ENCODE measurements at regions not wholly inside any gene's neighbourhood (a gene's known extent, or its start where the extent isn't known, plus 50 kb on each side); places are given as distances from the start of the nearest gene placed in this dataset.

DNA sequence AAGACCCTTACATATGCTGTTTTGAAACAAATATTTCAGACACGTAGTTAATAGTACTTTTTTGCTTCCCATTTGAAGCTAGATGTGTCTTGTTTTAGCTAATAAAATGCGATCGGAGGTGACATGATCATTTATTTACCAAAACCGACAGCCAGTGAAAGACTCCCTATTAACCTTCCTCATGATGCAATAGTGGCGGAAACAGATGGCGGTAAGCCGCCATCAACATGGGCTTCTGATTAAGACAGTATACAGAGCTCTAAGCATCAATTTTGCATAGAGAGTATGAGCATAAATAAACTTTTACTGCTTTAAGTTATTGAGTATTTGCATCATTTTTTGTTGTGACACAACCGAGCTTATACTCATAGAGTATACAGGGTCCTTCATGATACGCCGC is 1282.4 kb upstream of the ADGRB3 start:
- ChIA-PET CTCF (no interaction called here), POLR2A (no interaction called here)
- no peak for TF ChIP-seq LEF1 (IDR thresholded peaks at IDR 0.05; ENCODE audit: borderline replicate concordance)
- no peak for TF ChIP-seq FOXM1 (IDR thresholded peaks at IDR 0.05; ENCODE audit: borderline replicate concordance)
- TF ChIP-seq SUZ12 (IDR thresholded peaks at IDR 0.05), result no peak
- no peak for TF ChIP-seq BHLHE40 (IDR thresholded peaks at IDR 0.05; ENCODE audit: borderline replicate concordance)
- no peak for TF ChIP-seq ELF4 (IDR thresholded peaks at IDR 0.05)
- TF ChIP-seq ARNT (IDR thresholded peaks at IDR 0.05), result no peak
- TF ChIP-seq L3MBTL2 (conservative IDR thresholded peaks at IDR 0.05), result no peak
- no peak for TF ChIP-seq FOXK2 (IDR thresholded peaks at IDR 0.05)
- TF ChIP-seq ZNF384 (IDR thresholded peaks at IDR 0.05), result no peak
- no peak for TF ChIP-seq FOXA1 (IDR thresholded peaks at IDR 0.05)
- no peak for TF ChIP-seq TARDBP (IDR thresholded peaks at IDR 0.05)
- TF ChIP-seq PKNOX1 (IDR thresholded peaks at IDR 0.05), result no peak
- TF ChIP-seq HDGF (IDR thresholded peaks at IDR 0.05; ENCODE audit: borderline replicate concordance), result no peak
- no peak for TF ChIP-seq NFRKB (IDR thresholded peaks at IDR 0.05)
- no peak for TF ChIP-seq SP1 (IDR thresholded peaks at IDR 0.05)
- TF ChIP-seq CTBP1 (IDR thresholded peaks at IDR 0.05; ENCODE audit: borderline replicate concordance), result no peak
- no peak for DNase-seq (ENCODE audit: extremely low spot score)

DNA sequence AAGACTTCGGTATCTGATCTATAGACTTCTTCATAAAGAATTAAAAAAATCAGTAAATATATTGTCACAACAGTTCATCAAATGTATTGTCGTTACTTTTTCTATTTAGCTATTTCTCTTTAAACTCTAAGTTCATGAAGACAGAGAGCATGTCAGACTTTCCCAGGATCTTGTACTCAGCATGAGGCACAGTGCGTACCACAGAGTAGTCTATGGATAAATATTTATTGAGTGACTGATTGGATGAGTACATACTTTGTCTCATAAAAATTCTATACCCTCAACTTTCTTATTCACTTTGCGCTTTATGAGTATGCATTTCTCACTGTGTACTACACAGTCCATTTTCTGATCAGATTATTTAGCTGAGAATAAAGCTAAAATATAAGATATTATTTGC is 1284.4 kb upstream of the ADGRB3 start:
- ChIA-PET POLR2A (no interaction called here), CTCF (no interaction called here)
- TF ChIP-seq CTBP1 (IDR thresholded peaks at IDR 0.05; ENCODE audit: borderline replicate concordance), result no peak
- TF ChIP-seq NFRKB (IDR thresholded peaks at IDR 0.05), result no peak
- TF ChIP-seq ZNF384 (IDR thresholded peaks at IDR 0.05), result no peak
- TF ChIP-seq PKNOX1 (IDR thresholded peaks at IDR 0.05), result no peak
- TF ChIP-seq HDGF (IDR thresholded peaks at IDR 0.05; ENCODE audit: borderline replicate concordance), result no peak
- no peak for TF ChIP-seq ELF4 (IDR thresholded peaks at IDR 0.05)
- no peak for TF ChIP-seq SP1 (IDR thresholded peaks at IDR 0.05)
- no peak for TF ChIP-seq L3MBTL2 (conservative IDR thresholded peaks at IDR 0.05)
- no peak for TF ChIP-seq TARDBP (IDR thresholded peaks at IDR 0.05)
- no peak for TF ChIP-seq ARNT (IDR thresholded peaks at IDR 0.05)
- no peak for TF ChIP-seq BHLHE40 (IDR thresholded peaks at IDR 0.05; ENCODE audit: borderline replicate concordance)
- TF ChIP-seq FOXK2 (IDR thresholded peaks at IDR 0.05), result no peak
- no peak for TF ChIP-seq SUZ12 (IDR thresholded peaks at IDR 0.05)
- TF ChIP-seq FOXM1 (IDR thresholded peaks at IDR 0.05; ENCODE audit: borderline replicate concordance), result no peak
- TF ChIP-seq LEF1 (IDR thresholded peaks at IDR 0.05; ENCODE audit: borderline replicate concordance), result no peak
- no peak for TF ChIP-seq FOXA1 (IDR thresholded peaks at IDR 0.05)
- DNase-seq (ENCODE audit: extremely low spot score), result no peak

DNA sequence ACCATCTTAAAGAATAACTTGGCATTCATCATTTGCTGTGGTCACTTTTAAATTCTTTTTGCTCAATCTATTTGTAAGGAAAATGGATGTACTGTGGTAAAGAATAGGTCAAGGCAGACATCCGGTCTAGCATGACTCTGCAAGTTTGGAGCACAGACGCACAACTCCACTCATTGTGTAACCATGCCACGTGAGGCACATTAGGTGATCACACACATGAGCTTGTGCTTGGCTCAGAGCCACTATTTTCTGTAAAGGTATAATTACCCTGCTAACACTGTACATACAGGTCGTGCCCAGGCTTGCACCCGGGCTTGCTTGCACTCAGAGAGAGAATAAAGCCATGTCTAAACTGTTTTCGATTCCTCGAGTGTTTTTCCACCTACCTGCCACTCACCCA is 1289.1 kb upstream of the ADGRB3 start:
- no peak for TF ChIP-seq LEF1 (IDR thresholded peaks at IDR 0.05; ENCODE audit: borderline replicate concordance)

GRCh38 chr6:67336014-67336413 is 1299.1 kb upstream of the ADGRB3 start:
- no peak for DNase-seq (ENCODE audit: extremely low spot score)
- TF ChIP-seq CTBP1 (IDR thresholded peaks at IDR 0.05; ENCODE audit: borderline replicate concordance), result no peak
- no peak for TF ChIP-seq FOXM1 (IDR thresholded peaks at IDR 0.05; ENCODE audit: borderline replicate concordance)
- no peak for TF ChIP-seq HDGF (IDR thresholded peaks at IDR 0.05; ENCODE audit: borderline replicate concordance)
- no peak for TF ChIP-seq LEF1 (IDR thresholded peaks at IDR 0.05; ENCODE audit: borderline replicate concordance)
- TF ChIP-seq SP1 (IDR thresholded peaks at IDR 0.05), result no peak
- TF ChIP-seq BHLHE40 (IDR thresholded peaks at IDR 0.05; ENCODE audit: borderline replicate concordance), result no peak
- no peak for TF ChIP-seq NFRKB (IDR thresholded peaks at IDR 0.05)
- no peak for TF ChIP-seq L3MBTL2 (conservative IDR thresholded peaks at IDR 0.05)
- TF ChIP-seq ARNT (IDR thresholded peaks at IDR 0.05), result no peak
- TF ChIP-seq FOXK2 (IDR thresholded peaks at IDR 0.05), result no peak
- ChIA-PET CTCF (no interaction called here), POLR2A (no interaction called here)

More for the DNA sequence above, 1289.1 kb upstream of the ADGRB3 start:
- no peak for DNase-seq (ENCODE audit: extremely low spot score)
- ChIA-PET POLR2A (no interaction called here), CTCF (interaction anchor here (0.6 kb wide), 1 partner anchor 25 kb away, joined by 3 read pairs; no protein-coding TSS in a partner anchor)

DNA sequence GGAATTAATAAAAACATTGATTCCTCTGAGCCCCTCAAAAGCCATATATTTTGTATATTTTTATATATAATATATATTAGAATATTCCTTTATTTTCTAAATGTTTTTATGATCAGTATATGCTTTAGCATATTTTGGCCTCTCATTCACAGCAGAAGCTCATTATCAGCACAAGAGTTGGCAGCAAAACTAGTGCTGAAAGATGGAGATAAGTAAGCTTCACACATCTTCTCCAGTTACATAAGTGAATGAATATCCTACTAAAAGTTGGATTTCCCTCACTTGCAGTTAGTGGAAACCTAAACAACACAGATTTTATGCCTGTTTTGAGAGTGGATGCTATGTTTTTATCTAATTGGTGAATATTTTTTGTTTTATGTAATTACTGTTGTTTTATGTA is 1303.8 kb upstream of the ADGRB3 start:
- no peak for DNase-seq (ENCODE audit: extremely low spot score)
- TF ChIP-seq TARDBP (IDR thresholded peaks at IDR 0.05) (no peak), HDGF (IDR thresholded peaks at IDR 0.05; ENCODE audit: borderline replicate concordance) (no peak), BHLHE40 (IDR thresholded peaks at IDR 0.05; ENCODE audit: borderline replicate concordance) (no peak), FOXK2 (IDR thresholded peaks at IDR 0.05) (no peak), NFRKB (IDR thresholded peaks at IDR 0.05) (no peak), ARNT (IDR thresholded peaks at IDR 0.05) (no peak), CTBP1 (IDR thresholded peaks at IDR 0.05; ENCODE audit: borderline replicate concordance) (no peak), L3MBTL2 (conservative IDR thresholded peaks at IDR 0.05) (no peak), SP1 (IDR thresholded peaks at IDR 0.05) (no peak), LEF1 (IDR thresholded peaks at IDR 0.05; ENCODE audit: borderline replicate concordance) (no peak), ELF4 (IDR thresholded peaks at IDR 0.05) (no peak)
- ChIA-PET CTCF (no interaction called here), POLR2A (no interaction called here)

- DNase-seq (ENCODE audit: extremely low spot score), result no peak
- ChIA-PET CTCF (no interaction called here), POLR2A (no interaction called here)
- TF ChIP-seq PKNOX1 (IDR thresholded peaks at IDR 0.05) (no peak), SP1 (IDR thresholded peaks at IDR 0.05) (no peak), SUZ12 (IDR thresholded peaks at IDR 0.05) (no peak), FOXA1 (IDR thresholded peaks at IDR 0.05) (no peak), BHLHE40 (IDR thresholded peaks at IDR 0.05; ENCODE audit: borderline replicate concordance) (no peak), ARNT (IDR thresholded peaks at IDR 0.05) (no peak), LEF1 (IDR thresholded peaks at IDR 0.05; ENCODE audit: borderline replicate concordance) (no peak), FOXM1 (IDR thresholded peaks at IDR 0.05; ENCODE audit: borderline replicate concordance) (no peak), ZNF384 (IDR thresholded peaks at IDR 0.05) (no peak), HDGF (IDR thresholded peaks at IDR 0.05; ENCODE audit: borderline replicate concordance) (no peak), FOXK2 (IDR thresholded peaks at IDR 0.05) (no peak)
Observed at GRCh38 chr6:67328269-67328668, 1306.8 kb upstream of the ADGRB3 start.
